IMR-90 (cell line): ENCODE measurements at regions not wholly inside any gene's neighbourhood (a gene's known extent, or its start where the extent isn't known, plus 50 kb on each side); places are given as distances from the start of the nearest gene placed in this dataset.
"Not testable (repeated sequence)": the region's sequence is repeated elsewhere in the genome, so short reads cannot be mapped to it uniquely, and the experiment has no call there.

ENCODE experiments used
- ATAC-seq: fragments of 200-7000 bp; cut with Tn5 transposase; 2 replicates; pipeline ENCODE4 v1.9.1; 2020; ENCODE audit warnings: low read depth, mild to moderate bottlenecking, moderate library complexity
- BruUV-seq: library from RNA; stranded (reverse); fragments of 400-500 nt; replicated peaks from 2 replicates; lab custom pipeline; 2021; lab: Mats Ljungman, UMichigan
- CTCF ChIA-PET: fragments of 300-600 bp; formaldehyde crosslinking; extraction: SDS; loops from one replicate; lab custom pipeline; 2021; ENCODE audit warnings: antibody characterized with exemption; lab: Yijun Ruan, JAX
- POLR2A ChIA-PET: fragments of 300-600 bp; sonication (Branson Sonifier 250); formaldehyde crosslinking; loops from one replicate; lab custom pipeline; 2022; ENCODE audit warnings: antibody characterized with exemption; ENCODE audit not compliant: unreplicated experiment; lab: Charles Lee
- DNase-seq: peaks from one replicate; pipeline ENCODE4 v3.0.0; 2013
- H2AFZ ChIP-seq: replicated peaks from 2 replicates; pipeline ENCODE3; 2013; ENCODE audit warnings: low read length, mild to moderate bottlenecking; ENCODE audit not compliant: poor library complexity
- H2AK5ac ChIP-seq: 2 replicates; pipeline ENCODE4 v1.6.1; 2013; ENCODE audit warnings: low read depth, low read length, inconsistent platforms
- H2AK9ac ChIP-seq: replicated peaks from 2 replicates; pipeline ENCODE3; 2013; ENCODE audit warnings: mild to moderate bottlenecking, low read depth, low read length, moderate library complexity; ENCODE audit not compliant: poor library complexity
- H2BK120ac ChIP-seq: 2 replicates; pipeline ENCODE4 v1.6.1; 2013; ENCODE audit warnings: low read depth, low read length, inconsistent platforms
- H2BK15ac ChIP-seq: 3 replicates; pipeline ENCODE4 v1.6.1; 2013; ENCODE audit warnings: low read depth, low read length, inconsistent platforms
- H2BK20ac ChIP-seq: 2 replicates; pipeline ENCODE4 v1.6.1; 2013; ENCODE audit warnings: low read depth, mild to moderate bottlenecking, inconsistent platforms, low read length, moderate library complexity
- H2BK5ac ChIP-seq: 2 replicates; pipeline ENCODE4 v1.6.1; 2013; ENCODE audit warnings: mild to moderate bottlenecking, low read depth, low read length, inconsistent platforms; ENCODE audit not compliant: poor library complexity, severe bottlenecking
- H3K14ac ChIP-seq: replicated peaks from 2 replicates; pipeline ENCODE4 v1.6.1; 2013; ENCODE audit warnings: low read depth, low read length, inconsistent platforms
- H3K18ac ChIP-seq: 2 replicates; pipeline ENCODE4 v1.6.1; 2013; ENCODE audit warnings: low read depth, low read length, control low read depth
- H3K23ac ChIP-seq: 2 replicates; pipeline ENCODE4 v1.6.1; 2013; ENCODE audit warnings: low read depth, low read length, inconsistent platforms
- H3K27ac ChIP-seq: 2 replicates; pipeline ENCODE4 v1.5.1; 2013; ENCODE audit warnings: mild to moderate bottlenecking, control low read depth, low read length; ENCODE audit not compliant: insufficient read depth
- H3K27me3 ChIP-seq: 2 replicates; pipeline ENCODE4 v1.6.1; 2013; ENCODE audit warnings: low read length; ENCODE audit not compliant: control insufficient read depth, insufficient read depth
- H3K36me3 ChIP-seq: 2 replicates; pipeline ENCODE4 v1.6.1; 2013; ENCODE audit warnings: low read length, mixed read lengths; ENCODE audit not compliant: control insufficient read depth, insufficient read depth
- H3K4ac ChIP-seq: 2 replicates; pipeline ENCODE4 v1.6.1; 2013; ENCODE audit warnings: low read depth, low read length, inconsistent platforms
- H3K4me1 ChIP-seq: 2 replicates; pipeline ENCODE4 v1.6.1; 2013; ENCODE audit warnings: low read length, mixed read lengths; ENCODE audit not compliant: control insufficient read depth, insufficient read depth
- H3K4me2 ChIP-seq: 2 replicates; pipeline ENCODE4 v1.6.1; 2013; ENCODE audit warnings: low read depth, mild to moderate bottlenecking, control low read depth, low read length, moderate library complexity
- H3K4me3 ChIP-seq: 2 replicates; pipeline ENCODE4 v1.5.1; 2013; ENCODE audit warnings: low read depth, mild to moderate bottlenecking, control low read depth, low read length, moderate library complexity; ENCODE audit not compliant: insufficient read depth
- H3K56ac ChIP-seq: 2 replicates; pipeline ENCODE4 v1.6.1; 2013; ENCODE audit warnings: low read length, inconsistent platforms; ENCODE audit not compliant: insufficient read depth; ENCODE audit errors: extremely low read depth
- H3K79me1 ChIP-seq, 2 experiments: 2 replicates each; pipeline ENCODE4 v1.6.1; 2013; ENCODE audit warnings: low read length in 2 of 2, inconsistent platforms in 1 of 2, low read depth in 1 of 2
- H3K9ac ChIP-seq: 2 replicates; pipeline ENCODE4 v1.6.1; 2013; ENCODE audit warnings: low read depth, low read length, control low read depth
- H3K9me1 ChIP-seq: 2 replicates; pipeline ENCODE4 v1.6.1; 2013; ENCODE audit warnings: low read length, inconsistent platforms; ENCODE audit not compliant: insufficient read depth
- H3K9me3 ChIP-seq: 2 replicates; pipeline ENCODE4 v1.6.1; 2013; ENCODE audit warnings: low read length; ENCODE audit not compliant: control insufficient read depth, insufficient read depth
- H4K20me1 ChIP-seq: 2 replicates; pipeline ENCODE4 v1.6.1; 2013; ENCODE audit warnings: low read length, inconsistent platforms; ENCODE audit not compliant: insufficient read depth
- H4K5ac ChIP-seq: 2 replicates; pipeline ENCODE4 v1.6.1; 2013; ENCODE audit warnings: mild to moderate bottlenecking, low read depth, low read length, control low read depth
- H4K8ac ChIP-seq, 2 experiments: 2 replicates each; pipeline ENCODE4 v1.6.1; 2013; ENCODE audit warnings: low read depth in 2 of 2, low read length in 2 of 2, control low read depth in 1 of 2, inconsistent platforms in 1 of 2
- H4K91ac ChIP-seq: 2 replicates; pipeline ENCODE4 v1.6.1; 2013; ENCODE audit warnings: low read depth, low read length, inconsistent platforms; ENCODE audit not compliant: insufficient read depth
- RAD21 ChIP-seq: IDR thresholded peaks from 2 replicates; pipeline ENCODE4 v1.6.1; 2012; ENCODE audit warnings: low read length, improper control_type of control experiment
- SMC3 ChIP-seq: fragments of 150-350 bp; IDR thresholded peaks from 2 replicates; pipeline ENCODE4 v1.6.1; 2016; ENCODE audit warnings: low read depth, mild to moderate bottlenecking, antibody characterized with exemption, low read length, moderate library complexity
- WGBS, 2 experiments: methylation state at CpG; one replicate each; pipeline versions ENCODE4 v1.1.5 to v1.1.7; 2013; ENCODE audit warnings: missing lambda C conversion rate in 2 of 2; ENCODE audit not compliant: insufficient read length in 1 of 2; ENCODE audit errors: extremely low coverage in 2 of 2; 5-methylcytosine and 5-hydroxymethylcytosine counted together
- dilution Hi-C: fragments of 300-500 bp; cut with HindIII; formaldehyde crosslinking; loops from one replicate; pipeline ENCODE4 v1.14.3; 2018; ENCODE audit warnings: low sequenced_read_pairs; ENCODE audit not compliant: unreplicated experiment
- in situ Hi-C: fragments of 300-500 bp; cut with MboI; formaldehyde crosslinking; loops from 3 replicates; pipeline ENCODE4 v1.14.3; 2019; ENCODE audit warnings: low sequenced_read_pairs, inconsistent platforms, mixed read lengths
- intact Hi-C: fragments of 100-400 bp; cut with micrococcal nuclease; formaldehyde crosslinking; loops from 2 replicates; pipeline ENCODE4 v1.10.0; 2022
- TF ChIP-seq, protein P1 (sequence below): conservative IDR thresholded peaks from 2 replicates; pipeline ENCODE4 v1.5.1; 2012; ENCODE audit warnings: mild to moderate bottlenecking, low read depth, low read length, improper control_type of control experiment

DNA sequence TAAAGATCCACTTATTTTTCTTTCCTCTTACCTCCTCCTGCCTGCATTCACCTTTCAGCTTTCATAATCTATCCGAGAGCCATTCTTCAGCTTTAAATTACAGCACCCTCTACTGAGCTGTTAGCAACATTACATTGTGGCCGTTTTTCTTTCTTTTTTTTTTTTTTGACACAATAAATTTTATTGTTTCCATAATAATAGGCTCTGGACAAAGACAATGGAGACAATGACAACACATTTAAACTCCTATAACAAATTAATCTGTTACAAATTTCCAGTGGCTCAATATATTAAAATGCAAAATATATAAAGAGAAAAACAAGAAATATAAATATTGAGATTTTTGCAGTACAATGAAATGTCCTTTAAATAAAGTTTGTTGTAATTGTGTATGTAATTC, 312.7 kb upstream of the COX7C start:
- TF ChIP-seq SMC3 (peak; percentile 15; the same call in 1 of the 2 replicates), RAD21 (0 out of 2 replicates have a peak, but pooled peaks have one; percentile 23)
- TF ChIP-seq, protein P1, sequence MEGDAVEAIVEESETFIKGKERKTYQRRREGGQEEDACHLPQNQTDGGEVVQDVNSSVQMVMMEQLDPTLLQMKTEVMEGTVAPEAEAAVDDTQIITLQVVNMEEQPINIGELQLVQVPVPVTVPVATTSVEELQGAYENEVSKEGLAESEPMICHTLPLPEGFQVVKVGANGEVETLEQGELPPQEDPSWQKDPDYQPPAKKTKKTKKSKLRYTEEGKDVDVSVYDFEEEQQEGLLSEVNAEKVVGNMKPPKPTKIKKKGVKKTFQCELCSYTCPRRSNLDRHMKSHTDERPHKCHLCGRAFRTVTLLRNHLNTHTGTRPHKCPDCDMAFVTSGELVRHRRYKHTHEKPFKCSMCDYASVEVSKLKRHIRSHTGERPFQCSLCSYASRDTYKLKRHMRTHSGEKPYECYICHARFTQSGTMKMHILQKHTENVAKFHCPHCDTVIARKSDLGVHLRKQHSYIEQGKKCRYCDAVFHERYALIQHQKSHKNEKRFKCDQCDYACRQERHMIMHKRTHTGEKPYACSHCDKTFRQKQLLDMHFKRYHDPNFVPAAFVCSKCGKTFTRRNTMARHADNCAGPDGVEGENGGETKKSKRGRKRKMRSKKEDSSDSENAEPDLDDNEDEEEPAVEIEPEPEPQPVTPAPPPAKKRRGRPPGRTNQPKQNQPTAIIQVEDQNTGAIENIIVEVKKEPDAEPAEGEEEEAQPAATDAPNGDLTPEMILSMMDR, result peak; percentile 37
- H3K4me1 ChIP-seq, H3K9ac ChIP-seq, ATAC-seq, H3K36me3 ChIP-seq, H2BK120ac ChIP-seq, CTCF ChIA-PET, H4K8ac ChIP-seq, H2BK5ac ChIP-seq, H3K23ac ChIP-seq, H3K18ac ChIP-seq, H3K4me2 ChIP-seq, intact Hi-C loops, H3K79me1 ChIP-seq, DNase-seq, H3K27ac ChIP-seq, H3K4ac ChIP-seq, H4K91ac ChIP-seq, H3K56ac ChIP-seq, H2AFZ ChIP-seq, H3K14ac ChIP-seq, H2AK9ac ChIP-seq, H3K9me3 ChIP-seq, dilution Hi-C loops, POLR2A ChIA-PET, H4K5ac ChIP-seq, H3K27me3 ChIP-seq, H4K20me1 ChIP-seq, H2AK5ac ChIP-seq, H3K9me1 ChIP-seq, H2BK20ac ChIP-seq, BruUV-seq, H3K4me3 ChIP-seq, in situ Hi-C loops, H2BK15ac ChIP-seq: not testable (repeated sequence)
- no CpG with 5 or more reads among the region's 2 CpGs for WGBS, 2 experiments
